ENCODE measurements at regions not wholly inside any gene's neighbourhood (a gene's known extent, or its start where the extent isn't known, plus 50 kb on each side); places are given as distances from the start of the nearest gene placed in this dataset.

DNA sequence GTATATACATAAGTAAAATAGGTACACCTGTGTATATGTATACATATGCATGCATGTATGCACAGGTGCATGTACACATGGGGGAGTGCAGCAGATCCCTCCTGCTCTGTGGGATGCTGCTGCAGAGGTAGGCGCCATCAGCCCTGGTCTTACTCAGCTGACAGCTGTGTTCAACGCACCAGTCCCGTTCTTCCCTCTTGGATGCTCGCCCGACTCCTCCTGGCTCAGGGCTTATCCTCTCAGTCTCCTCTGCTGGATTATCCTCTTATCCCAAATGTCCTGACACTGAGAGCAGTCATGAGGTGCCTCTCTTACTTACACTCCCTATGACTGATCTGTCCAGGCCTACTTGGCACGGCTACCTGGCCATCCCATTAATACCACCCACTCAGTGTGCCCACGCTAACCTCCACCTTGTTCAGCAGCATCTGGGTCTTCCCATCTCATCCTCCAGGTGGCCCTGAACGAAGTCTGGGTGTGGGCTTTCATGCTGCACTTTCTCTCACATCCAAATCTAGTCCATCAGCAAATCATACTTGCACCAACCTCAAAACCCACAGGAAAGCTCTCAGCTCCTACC lies 357.1 kb downstream of the TCERG1L start:
- no peaks in the 10 kb centered on the region for H3K27me3 ChIP-seq
- no peaks in the 10 kb centered on the region for H3K36me3 ChIP-seq
- ATAC-seq (ENCODE audit: low FRiP score in 2 of 2) (no peak), DNase-seq (no peak)
- H3K4me3 ChIP-seq, result no peak overlapping the region
- 75 to 76% methylated on average over 8 of the region's 8 CpGs for WGBS, 2 donors
- H3K27ac ChIP-seq, result no peak overlapping the region
- no peaks in the 10 kb centered on the region for H3K9me3 ChIP-seq
- TF ChIP-seq POLR2AphosphoS5 (IDR thresholded peaks at IDR 0.05) (no peak), EP300 (IDR thresholded peaks at IDR 0.05) (no peak), POLR2A (IDR thresholded peaks at IDR 0.05) (no peak)
- TF ChIP-seq, protein P1, sequence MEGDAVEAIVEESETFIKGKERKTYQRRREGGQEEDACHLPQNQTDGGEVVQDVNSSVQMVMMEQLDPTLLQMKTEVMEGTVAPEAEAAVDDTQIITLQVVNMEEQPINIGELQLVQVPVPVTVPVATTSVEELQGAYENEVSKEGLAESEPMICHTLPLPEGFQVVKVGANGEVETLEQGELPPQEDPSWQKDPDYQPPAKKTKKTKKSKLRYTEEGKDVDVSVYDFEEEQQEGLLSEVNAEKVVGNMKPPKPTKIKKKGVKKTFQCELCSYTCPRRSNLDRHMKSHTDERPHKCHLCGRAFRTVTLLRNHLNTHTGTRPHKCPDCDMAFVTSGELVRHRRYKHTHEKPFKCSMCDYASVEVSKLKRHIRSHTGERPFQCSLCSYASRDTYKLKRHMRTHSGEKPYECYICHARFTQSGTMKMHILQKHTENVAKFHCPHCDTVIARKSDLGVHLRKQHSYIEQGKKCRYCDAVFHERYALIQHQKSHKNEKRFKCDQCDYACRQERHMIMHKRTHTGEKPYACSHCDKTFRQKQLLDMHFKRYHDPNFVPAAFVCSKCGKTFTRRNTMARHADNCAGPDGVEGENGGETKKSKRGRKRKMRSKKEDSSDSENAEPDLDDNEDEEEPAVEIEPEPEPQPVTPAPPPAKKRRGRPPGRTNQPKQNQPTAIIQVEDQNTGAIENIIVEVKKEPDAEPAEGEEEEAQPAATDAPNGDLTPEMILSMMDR (IDR thresholded peaks at IDR 0.05), result no peak
- no peaks in the 10 kb centered on the region for H3K4me1 ChIP-seq

- TF ChIP-seq, protein P1 (IDR thresholded peaks at IDR 0.05), result no peak
- TF ChIP-seq EP300 (IDR thresholded peaks at IDR 0.05) (no peak), POLR2A (IDR thresholded peaks at IDR 0.05) (no peak), POLR2AphosphoS5 (IDR thresholded peaks at IDR 0.05) (no peak)
- no peaks in the 10 kb centered on the region for H3K4me1 ChIP-seq
- H3K27ac ChIP-seq, result no peak overlapping the region
- H3K9me3 ChIP-seq, result no peaks in the 10 kb centered on the region
- no peaks in the 10 kb centered on the region for H3K36me3 ChIP-seq
- no peak overlapping the region for H3K4me3 ChIP-seq
- H3K27me3 ChIP-seq, result no peaks in the 10 kb centered on the region
- ATAC-seq (ENCODE audit: low FRiP score in 2 of 2) (no peak), DNase-seq (no peak)
- WGBS, 2 donors, result 60 to 76% methylated on average over 8 of the region's 8 CpGs
Measured at GRCh38 chr10:130956251-130956650, 355.3 kb downstream of the TCERG1L start.

GRCh38 chr10:130957423-130957822 lies 354.1 kb downstream of the TCERG1L start:
- H3K27me3 ChIP-seq, result no peaks in the 10 kb centered on the region
- ATAC-seq (ENCODE audit: low FRiP score in 2 of 2) (no peak), DNase-seq (no peak)
- H3K4me3 ChIP-seq, result no peak overlapping the region
- TF ChIP-seq POLR2AphosphoS5 (IDR thresholded peaks at IDR 0.05) (no peak), EP300 (IDR thresholded peaks at IDR 0.05) (no peak), POLR2A (IDR thresholded peaks at IDR 0.05) (no peak)
- TF ChIP-seq, protein P1 (IDR thresholded peaks at IDR 0.05), result no peak
- no peaks in the 10 kb centered on the region for H3K9me3 ChIP-seq
- H3K36me3 ChIP-seq, result no peaks in the 10 kb centered on the region
- H3K27ac ChIP-seq, result no peak overlapping the region
- WGBS, 2 donors, result 47 to 81% methylated on average over 5 of the region's 5 CpGs
- no peaks in the 10 kb centered on the region for H3K4me1 ChIP-seq

GRCh38 chr10:130958003-130958402 lies 353.5 kb downstream of the TCERG1L start:
- H3K36me3 ChIP-seq, result no peaks in the 10 kb centered on the region
- no peak overlapping the region for H3K4me3 ChIP-seq
- no peaks in the 10 kb centered on the region for H3K27me3 ChIP-seq
- DNase-seq, result no peak
- no peaks in the 10 kb centered on the region for H3K4me1 ChIP-seq
- ATAC-seq (ENCODE audit: low FRiP score in 2 of 2), result no peak
- H3K27ac ChIP-seq, result no peak overlapping the region
- no peak for TF ChIP-seq POLR2A (IDR thresholded peaks at IDR 0.05)
- TF ChIP-seq, protein P1 (IDR thresholded peaks at IDR 0.05), result no peak
- no peak for TF ChIP-seq EP300 (IDR thresholded peaks at IDR 0.05)
- no peak for TF ChIP-seq POLR2AphosphoS5 (IDR thresholded peaks at IDR 0.05)
- no peaks in the 10 kb centered on the region for H3K9me3 ChIP-seq
- WGBS, 2 donors, result 71 to 76% methylated on average over 6 of the region's 6 CpGs
